ENCODE measurements at regions not wholly inside any gene's neighbourhood (a gene's known extent, or its start where the extent isn't known, plus 50 kb on each side); places are given as distances from the start of the nearest gene placed in this dataset.

DNA sequence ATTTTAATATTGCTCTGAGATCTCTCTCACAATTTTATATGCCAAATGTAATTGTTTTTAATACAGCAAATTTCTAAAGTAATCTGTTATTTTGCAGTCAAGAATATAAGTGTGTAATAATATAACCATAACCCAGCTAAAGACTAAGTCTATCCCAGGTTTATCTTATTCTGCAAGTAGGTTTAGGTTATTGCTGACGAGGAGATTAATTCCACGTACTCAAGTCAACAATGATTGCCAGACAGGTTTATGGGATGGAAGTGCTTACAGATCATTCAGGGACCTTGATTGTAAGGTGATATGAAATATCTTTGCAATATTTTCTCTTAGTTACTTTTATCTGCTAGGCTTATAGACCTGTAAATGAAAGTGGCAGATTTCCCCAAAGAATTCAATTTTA, 698.3 kb downstream of the HDGFL1 start:
- TF ChIP-seq, protein P1, sequence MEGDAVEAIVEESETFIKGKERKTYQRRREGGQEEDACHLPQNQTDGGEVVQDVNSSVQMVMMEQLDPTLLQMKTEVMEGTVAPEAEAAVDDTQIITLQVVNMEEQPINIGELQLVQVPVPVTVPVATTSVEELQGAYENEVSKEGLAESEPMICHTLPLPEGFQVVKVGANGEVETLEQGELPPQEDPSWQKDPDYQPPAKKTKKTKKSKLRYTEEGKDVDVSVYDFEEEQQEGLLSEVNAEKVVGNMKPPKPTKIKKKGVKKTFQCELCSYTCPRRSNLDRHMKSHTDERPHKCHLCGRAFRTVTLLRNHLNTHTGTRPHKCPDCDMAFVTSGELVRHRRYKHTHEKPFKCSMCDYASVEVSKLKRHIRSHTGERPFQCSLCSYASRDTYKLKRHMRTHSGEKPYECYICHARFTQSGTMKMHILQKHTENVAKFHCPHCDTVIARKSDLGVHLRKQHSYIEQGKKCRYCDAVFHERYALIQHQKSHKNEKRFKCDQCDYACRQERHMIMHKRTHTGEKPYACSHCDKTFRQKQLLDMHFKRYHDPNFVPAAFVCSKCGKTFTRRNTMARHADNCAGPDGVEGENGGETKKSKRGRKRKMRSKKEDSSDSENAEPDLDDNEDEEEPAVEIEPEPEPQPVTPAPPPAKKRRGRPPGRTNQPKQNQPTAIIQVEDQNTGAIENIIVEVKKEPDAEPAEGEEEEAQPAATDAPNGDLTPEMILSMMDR (IDR thresholded peaks at IDR 0.05), result no peak
- TF ChIP-seq POLR2A (IDR thresholded peaks at IDR 0.05), result no peak
